H1 (cell line): ENCODE measurements at regions not wholly inside any gene's neighbourhood (a gene's known extent, or its start where the extent isn't known, plus 50 kb on each side); places are given as distances from the start of the nearest gene placed in this dataset.

Experiments used
- CTCF ChIA-PET: fragments of 300-600 bp; sonication (Branson Sonifier 250); formaldehyde crosslinking; loops from one replicate; lab custom pipeline; 2021; ENCODE audit not compliant: partially characterized antibody; lab: Charles Lee
- POLR2A ChIA-PET: fragments of 300-600 bp; sonication (Branson Sonifier 250); formaldehyde crosslinking; loops from one replicate; lab custom pipeline; 2021; ENCODE audit warnings: inconsistent platforms; ENCODE audit not compliant: partially characterized antibody; lab: Charles Lee
- DNase-seq, 2 experiments: peaks; one replicate each; pipeline versions ENCODE4 v3.0.0 to v3.0.0-alpha.2; 2010 to 2022; ENCODE audit warnings: low spot score in 2 of 2, low read depth in 1 of 2, mixed read lengths in 1 of 2
- FAIRE-seq: peaks from 2 replicates; lab custom pipeline; 2011; peaks lifted over from hg19 to GRCh38; lab: Jason Lieb, UNC
- H2AFZ ChIP-seq: 2 replicates; pipeline ENCODE4 v1.8.1; 2012; ENCODE audit warnings: low read length, inconsistent platforms
- H2AK5ac ChIP-seq: 2 replicates; pipeline ENCODE4 v1.6.1; 2013; ENCODE audit warnings: low read depth, low read length
- H2BK120ac ChIP-seq: replicated peaks from 2 replicates; pipeline ENCODE3; 2013; ENCODE audit warnings: low read depth, low read length, inconsistent platforms
- H2BK12ac ChIP-seq: 2 replicates; pipeline ENCODE4 v1.6.1; 2013; ENCODE audit warnings: low read depth, low read length
- H2BK15ac ChIP-seq: 2 replicates; pipeline ENCODE4 v1.6.1; 2013; ENCODE audit warnings: low read length
- H2BK20ac ChIP-seq: 2 replicates; pipeline ENCODE4 v1.6.1; 2013; ENCODE audit warnings: low read length
- H2BK5ac ChIP-seq: 2 replicates; pipeline ENCODE4 v1.6.1; 2013; ENCODE audit warnings: low read depth, low read length
- H3K14ac ChIP-seq: 2 replicates; pipeline ENCODE4 v1.6.1; 2013; ENCODE audit warnings: inconsistent platforms; ENCODE audit not compliant: insufficient read length
- H3K18ac ChIP-seq: 2 replicates; pipeline ENCODE4 v1.6.1; 2013; ENCODE audit warnings: low read length; ENCODE audit errors: extremely low read depth
- H3K23ac ChIP-seq: 2 replicates; pipeline ENCODE4 v1.6.1; 2013; ENCODE audit warnings: inconsistent platforms; ENCODE audit not compliant: insufficient read length
- H3K23me2 ChIP-seq: 2 replicates; pipeline ENCODE4 v1.6.1; 2013; ENCODE audit warnings: low read depth, low read length
- H3K27ac ChIP-seq: 2 replicates; pipeline ENCODE4 v1.6.1; 2011; ENCODE audit warnings: low read depth, low read length, inconsistent platforms
- H3K27me3 ChIP-seq, 4 experiments: replicated peaks in 1 of 4; 1 replicate in 1 of 4; 2 replicates in 3 of 4; pipeline versions ENCODE4 v1.6.1 to v1.8.1; 2011 to 2013; ENCODE audit warnings: low read length in 3 of 4, mild to moderate bottlenecking in 3 of 4, inconsistent platforms in 2 of 4, mixed read lengths in 2 of 4, moderate library complexity in 1 of 4; ENCODE audit not compliant: control insufficient read depth in 3 of 4, insufficient read depth in 3 of 4; ENCODE audit errors: extremely low read depth in 1 of 4
- H3K36me3 ChIP-seq, 4 experiments: 2 replicates each; pipeline versions ENCODE4 v1.6.1 to v1.8.1; 2011 to 2013; ENCODE audit warnings: mild to moderate bottlenecking in 4 of 4, low read length in 3 of 4, moderate library complexity in 2 of 4, control low read depth in 1 of 4, inconsistent platforms in 1 of 4; ENCODE audit not compliant: insufficient read depth in 4 of 4, control insufficient read depth in 2 of 4
- H3K4ac ChIP-seq: replicated peaks from 2 replicates; pipeline ENCODE3; 2013; ENCODE audit warnings: low read length, low read depth, mixed read lengths, inconsistent platforms; ENCODE audit not compliant: insufficient read length
- H3K4me1 ChIP-seq, 4 experiments: replicated peaks in 1 of 4; 1 replicate in 1 of 4; 2 replicates in 3 of 4; pipeline versions ENCODE4 v1.6.1 to v1.8.1; 2011 to 2013; ENCODE audit warnings: low read length in 3 of 4, inconsistent platforms in 2 of 4, mixed read lengths in 1 of 4; ENCODE audit not compliant: insufficient read depth in 4 of 4, control insufficient read depth in 3 of 4
- H3K4me2 ChIP-seq, 2 experiments: 2 replicates each; pipeline versions ENCODE4 v1.6.1 to v1.8.1; 2011 to 2013; ENCODE audit warnings: low read depth in 2 of 2, low read length in 2 of 2, control low read depth in 1 of 2, inconsistent platforms in 1 of 2, mild to moderate bottlenecking in 1 of 2; ENCODE audit not compliant: insufficient read depth in 1 of 2
- H3K4me3 ChIP-seq, 4 experiments: fragments of 200-600, 300-600 bp in 1 of 4; sonication (generic), shearing (Covaris generic), sonication (Bioruptor Twin) in 1 of 4; 2 replicates each; pipeline versions ENCODE4 v1.5.1 to v1.8.1; 2011 to 2016; ENCODE audit warnings: low read length in 4 of 4, low read depth in 3 of 4, control low read depth in 2 of 4, inconsistent platforms in 2 of 4, mild to moderate bottlenecking in 2 of 4, mixed read lengths in 1 of 4, moderate library complexity in 1 of 4; ENCODE audit not compliant: insufficient read depth in 2 of 4; ENCODE audit errors: extremely low read depth in 1 of 4
- H3K56ac ChIP-seq: replicated peaks from 2 replicates; pipeline ENCODE3; 2013; ENCODE audit warnings: low read depth, mild to moderate bottlenecking, mixed read lengths, low read length, inconsistent platforms; ENCODE audit not compliant: insufficient read length
- H3K79me1 ChIP-seq: 2 replicates; pipeline ENCODE4 v1.6.1; 2013; ENCODE audit warnings: low read depth, low read length, control low read depth
- H3K79me2 ChIP-seq, 2 experiments: 2 replicates each; pipeline versions ENCODE4 v1.6.1 to v1.8.1; 2012 to 2013; ENCODE audit warnings: low read length in 2 of 2, mild to moderate bottlenecking in 2 of 2, inconsistent platforms in 1 of 2; ENCODE audit not compliant: insufficient read depth in 2 of 2, control insufficient read depth in 1 of 2
- H3K9ac ChIP-seq, 4 experiments: replicated peaks in 1 of 4; 1 replicate in 1 of 4; 2 replicates in 3 of 4; pipeline versions ENCODE4 v1.6.1 to v1.8.1; 2011 to 2013; ENCODE audit warnings: low read depth in 3 of 4, low read length in 3 of 4, control low read depth in 2 of 4, mild to moderate bottlenecking in 2 of 4, moderate library complexity in 2 of 4, inconsistent platforms in 1 of 4; ENCODE audit errors: extremely low read depth in 1 of 4
- H3K9me3 ChIP-seq, 2 experiments: 2 replicates each; pipeline versions ENCODE4 v1.6.1 to v1.8.1; 2012 to 2013; ENCODE audit warnings: mild to moderate bottlenecking in 2 of 2, moderate library complexity in 2 of 2, control low read depth in 1 of 2, inconsistent platforms in 1 of 2, low read depth in 1 of 2, low read length in 1 of 2, mixed read lengths in 1 of 2; ENCODE audit not compliant: insufficient read depth in 2 of 2
- H4K20me1 ChIP-seq, 2 experiments: replicated peaks in 1 of 2; 2 replicates each; pipeline versions ENCODE3 to v1.8.1; 2011 to 2013; ENCODE audit warnings: inconsistent platforms in 2 of 2, low read length in 2 of 2, mild to moderate bottlenecking in 1 of 2; ENCODE audit not compliant: insufficient read depth in 2 of 2, control insufficient read depth in 1 of 2
- H4K5ac ChIP-seq: 2 replicates; pipeline ENCODE4 v1.6.1; 2013; ENCODE audit warnings: low read length, low read depth, mixed read lengths, inconsistent platforms; ENCODE audit not compliant: insufficient read length
- H4K8ac ChIP-seq: 2 replicates; pipeline ENCODE4 v1.8.0; 2013; ENCODE audit warnings: mild to moderate bottlenecking, moderate library complexity, low read length, inconsistent platforms; ENCODE audit not compliant: insufficient read depth; ENCODE audit errors: extremely low read depth
- H4K91ac ChIP-seq: replicated peaks from 2 replicates; pipeline ENCODE3; 2013; ENCODE audit warnings: low read length, mixed read lengths, inconsistent platforms; ENCODE audit not compliant: insufficient read length
- BCL11A ChIP-seq, 2 experiments: IDR thresholded peaks; one replicate each; pipeline ENCODE4 v1.6.1; 2011; ENCODE audit warnings: low read depth in 2 of 2, low read length in 2 of 2, mild to moderate bottlenecking in 2 of 2
- WGBS, 2 experiments: shearing (Covaris generic) in 1 of 2; methylation state at CpG; one replicate each; pipeline versions ENCODE4 v1.1.6 to v1.1.7; 2013 to 2015; ENCODE audit warnings: low lambda C conversion rate in 2 of 2, mixed read lengths in 2 of 2, inconsistent platforms in 1 of 2, low coverage in 1 of 2, missing lambda C conversion rate in 1 of 2; ENCODE audit not compliant: insufficient replicate concordance in 2 of 2, insufficient coverage in 1 of 2, insufficient read length in 1 of 2; ENCODE audit errors: extremely low coverage in 1 of 2, missing lambda C conversion rate in 1 of 2; 5-methylcytosine and 5-hydroxymethylcytosine counted together

DNA sequence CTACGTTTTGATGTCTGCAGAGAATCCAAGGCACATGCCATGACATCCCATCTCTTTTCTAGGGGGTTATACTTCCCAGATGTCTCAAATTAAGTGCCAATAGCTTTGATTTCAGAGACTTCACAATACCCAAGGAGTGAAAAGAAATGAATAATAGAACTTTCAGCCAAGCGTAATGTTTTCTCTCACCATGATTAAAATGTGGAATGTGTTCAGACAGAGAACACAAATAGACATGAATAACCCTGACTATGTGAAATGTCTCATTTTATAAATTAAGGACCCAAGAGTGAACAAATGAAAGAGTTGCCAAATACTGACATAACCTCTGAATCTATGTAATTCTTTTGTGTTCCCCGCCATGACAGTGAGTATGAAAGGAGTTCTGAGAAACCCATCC, 123.6 kb upstream of the GAP43 start:
- H4K5ac ChIP-seq, result no peak overlapping the region
- no peak overlapping the region for H3K4me3 ChIP-seq
- H2AFZ ChIP-seq, result no peak overlapping the region
- H3K9me3 ChIP-seq, result no peaks in the 10 kb centered on the region
- ChIA-PET POLR2A (no interaction called here), CTCF (interaction anchor here (0.6 to 1.2 kb wide), 2 partner anchors 10 to 100 kb away, joined by 3 read pairs; no protein-coding TSS in a partner anchor)
- no peak overlapping the region for H2BK15ac ChIP-seq
- H2BK120ac ChIP-seq, result no peak overlapping the region
- no peak overlapping the region for H2BK20ac ChIP-seq
- no peak overlapping the region for H3K4me2 ChIP-seq
- H3K56ac ChIP-seq, result no peak overlapping the region
- no peak overlapping the region for H3K18ac ChIP-seq
- no peak overlapping the region for H3K14ac ChIP-seq
- H3K9ac ChIP-seq, result no peak overlapping the region
- no peaks in the 10 kb centered on the region for H3K4me1 ChIP-seq
- H3K79me1 ChIP-seq, result no peaks in the 10 kb centered on the region
- no peak overlapping the region for H4K8ac ChIP-seq
- no peaks in the 10 kb centered on the region for H3K27me3 ChIP-seq
- H3K23me2 ChIP-seq, result no peaks in the 10 kb centered on the region
- H3K36me3 ChIP-seq, result no peaks in the 10 kb centered on the region
- H2BK5ac ChIP-seq, result no peak overlapping the region
- no peak overlapping the region for H2AK5ac ChIP-seq
- FAIRE-seq (no peak), DNase-seq (no peak)
- no peak overlapping the region for H3K4ac ChIP-seq
- no peaks in the 10 kb centered on the region for H4K20me1 ChIP-seq
- 93% methylated on average over 3 of the region's 3 CpGs; no CpG with 5 or more reads in 1 of the 2 experiments for WGBS, 2 experiments
- no peak overlapping the region for H2BK12ac ChIP-seq
- no peaks in the 10 kb centered on the region for H3K79me2 ChIP-seq
- no peak overlapping the region for H4K91ac ChIP-seq
- no peak overlapping the region for H3K27ac ChIP-seq
- TF ChIP-seq BCL11A (IDR thresholded peaks at IDR 0.05; ENCODE audit: low read depth in 2 of 2, low read length in 2 of 2), result no peak
- no peak overlapping the region for H3K23ac ChIP-seq
